CD4-positive, alpha-beta memory T cell (primary cell): ENCODE measurements at regions not wholly inside any gene's neighbourhood (a gene's known extent, or its start where the extent isn't known, plus 50 kb on each side); places are given as distances from the start of the nearest gene placed in this dataset.

Experiments used
- CTCF ChIA-PET: fragments of 350-600 bp; sonication (Branson Sonifier 250); formaldehyde crosslinking; loops from one replicate; lab custom pipeline; 2021; ENCODE audit warnings: inconsistent platforms; ENCODE audit not compliant: partially characterized antibody; lab: Charles Lee
- POLR2A ChIA-PET: fragments of 350-600 bp; sonication (Branson Sonifier 250); formaldehyde crosslinking; loops from one replicate; lab custom pipeline; 2021; ENCODE audit not compliant: partially characterized antibody; lab: Charles Lee
- DNase-seq, 5 donors: peaks; one replicate each; pipeline versions ENCODE4 v3.0.0 to v3.0.0-alpha.2; 2020 to 2022; ENCODE audit warnings: mixed read lengths in 1 of 5
- H3K27ac ChIP-seq: one replicate; pipeline ENCODE4 v1.7.0; 2013; ENCODE audit warnings: low read depth, low read length
- H3K27me3 ChIP-seq: 2 replicates; pipeline ENCODE4 v1.7.0; 2013; ENCODE audit warnings: mild to moderate bottlenecking, low read length, moderate library complexity; ENCODE audit not compliant: insufficient read depth
- H3K36me3 ChIP-seq: 2 replicates; pipeline ENCODE4 v1.7.0; 2013; ENCODE audit warnings: mild to moderate bottlenecking, low read length, moderate library complexity; ENCODE audit not compliant: insufficient read depth
- H3K4me1 ChIP-seq: 2 replicates; pipeline ENCODE4 v1.7.0; 2013; ENCODE audit warnings: mild to moderate bottlenecking, low read length, moderate library complexity; ENCODE audit not compliant: insufficient read depth
- H3K4me3 ChIP-seq, 2 donors: one replicate each; pipeline ENCODE4 v1.7.0; 2013; ENCODE audit warnings: low read length in 2 of 2, mild to moderate bottlenecking in 1 of 2
- H3K9me3 ChIP-seq, 2 donors: one replicate each; pipeline ENCODE4 v1.7.0; 2013; ENCODE audit warnings: low read length in 2 of 2, control low read depth in 1 of 2; ENCODE audit not compliant: control insufficient read depth in 1 of 2
- H3K27ac Mint-ChIP-seq, 7 donors: one replicate each; pipeline ENCODE4 v1.8.0; 2020 to 2021; ENCODE audit warnings: mixed read lengths in 7 of 7, mild to moderate bottlenecking in 6 of 7, inconsistent platforms in 3 of 7, moderate library complexity in 3 of 7
- H3K27me3 Mint-ChIP-seq, 2 donors: one replicate each; pipeline ENCODE4 v1.8.0; 2020 to 2021; ENCODE audit warnings: mixed read lengths in 2 of 2
- H3K36me3 Mint-ChIP-seq, 2 donors: one replicate each; pipeline ENCODE4 v1.8.0; 2020 to 2021; ENCODE audit warnings: mixed read lengths in 2 of 2, inconsistent platforms in 1 of 2, mild to moderate bottlenecking in 1 of 2
- H3K4me1 Mint-ChIP-seq, 4 donors: one replicate each; pipeline ENCODE4 v1.8.0; 2020 to 2021; ENCODE audit warnings: mixed read lengths in 4 of 4, mild to moderate bottlenecking in 1 of 4
- H3K4me3 Mint-ChIP-seq, 8 donors: one replicate each; pipeline ENCODE4 v1.8.0; 2020 to 2021; ENCODE audit warnings: mixed read lengths in 8 of 8, mild to moderate bottlenecking in 7 of 8, moderate library complexity in 6 of 8, inconsistent platforms in 3 of 8
- H3K9me3 Mint-ChIP-seq, 8 donors: one replicate each; pipeline ENCODE4 v1.8.0; 2020 to 2021; ENCODE audit warnings: mixed read lengths in 8 of 8, mild to moderate bottlenecking in 5 of 8, inconsistent platforms in 3 of 8, moderate library complexity in 1 of 8
- intact Hi-C: fragments of 100-400 bp; cut with micrococcal nuclease; formaldehyde crosslinking; loops from one replicate; pipeline ENCODE4 v1.15.1; 2023

GRCh38 chr4:67030636-67031035 lies 514.7 kb downstream of the CENPC start:
- Histone ChIP-seq H3K36me3 (no peaks in the 10 kb centered on the region), H3K4me1 (no peaks in the 10 kb centered on the region), H3K9me3 (no peaks in the 10 kb centered on the region), H3K4me3 (no peak overlapping the region), H3K27ac (no peak overlapping the region), H3K27me3 (no peaks in the 10 kb centered on the region)
- Mint-ChIP-seq H3K27me3 (no peaks in the 10 kb centered on the region), H3K27ac (no peak overlapping the region), H3K4me3 (no peak overlapping the region), H3K4me1 (no peaks in the 10 kb centered on the region), H3K9me3 (peaks cover 0 to 5% (median 3%) of the 10 kb centered on the region in 8 donors), H3K36me3 (no peaks in the 10 kb centered on the region)
- no peak for DNase-seq
- ChIA-PET CTCF (no interaction called here), POLR2A (no interaction called here)
- intact Hi-C loops, result no loop called here

- Histone ChIP-seq H3K27me3 (no peaks in the 10 kb centered on the region), H3K4me3 (no peak overlapping the region), H3K36me3 (no peaks in the 10 kb centered on the region), H3K4me1 (no peaks in the 10 kb centered on the region), H3K27ac (no peak overlapping the region), H3K9me3 (no peaks in the 10 kb centered on the region)
- DNase-seq, result no peak
- Mint-ChIP-seq H3K4me3 (no peak overlapping the region), H3K36me3 (no peaks in the 10 kb centered on the region), H3K9me3 (peaks cover 0 to 25% (median 3%) of the 10 kb centered on the region in 8 donors), H3K27me3 (no peaks in the 10 kb centered on the region), H3K27ac (no peak overlapping the region), H3K4me1 (no peaks in the 10 kb centered on the region)
- CTCF ChIA-PET, result no interaction called here
- POLR2A ChIA-PET, result no interaction called here
- intact Hi-C loops, result no loop called here
These were observed 524.9 kb downstream of the CENPC start for GRCh38 chr4:67020438-67020797.

GRCh38 chr4:67019686-67020437 lies 525.4 kb downstream of the CENPC start:
- H3K9me3 Mint-ChIP-seq, result peaks cover 0 to 25% (median 3%) of the 10 kb centered on the region in 8 donors
- H3K27ac Mint-ChIP-seq, result no peak overlapping the region
- CTCF ChIA-PET, result no interaction called here
- intact Hi-C loops, result no loop called here
- no peak overlapping the region for H3K4me3 Mint-ChIP-seq
- no peaks in the 10 kb centered on the region for H3K9me3 ChIP-seq
- no peak overlapping the region for H3K27ac ChIP-seq
- no peaks in the 10 kb centered on the region for H3K4me1 Mint-ChIP-seq
- H3K27me3 Mint-ChIP-seq, result no peaks in the 10 kb centered on the region
- DNase-seq, result no peak
- no peaks in the 10 kb centered on the region for H3K36me3 Mint-ChIP-seq
- no peak overlapping the region for H3K4me3 ChIP-seq
- H3K4me1 ChIP-seq, result no peaks in the 10 kb centered on the region
- no peaks in the 10 kb centered on the region for H3K27me3 ChIP-seq
- POLR2A ChIA-PET, result no interaction called here
- no peaks in the 10 kb centered on the region for H3K36me3 ChIP-seq

GRCh38 chr4:67014592-67014991 lies 530.7 kb downstream of the CENPC start:
- peaks cover 0 to 25% (median 4%) of the 10 kb centered on the region in 8 donors for H3K9me3 Mint-ChIP-seq
- no peaks in the 10 kb centered on the region for H3K27me3 Mint-ChIP-seq
- H3K4me3 Mint-ChIP-seq, result no peak overlapping the region
- no peak overlapping the region for H3K27ac Mint-ChIP-seq
- Histone ChIP-seq H3K9me3 (no peaks in the 10 kb centered on the region), H3K27me3 (no peaks in the 10 kb centered on the region), H3K4me1 (no peaks in the 10 kb centered on the region), H3K36me3 (no peaks in the 10 kb centered on the region), H3K27ac (no peak overlapping the region), H3K4me3 (no peak overlapping the region)
- POLR2A ChIA-PET, result no interaction called here
- H3K36me3 Mint-ChIP-seq, result no peaks in the 10 kb centered on the region
- CTCF ChIA-PET, result no interaction called here
- intact Hi-C loops, result no loop called here
- DNase-seq, result no peak
- H3K4me1 Mint-ChIP-seq, result no peaks in the 10 kb centered on the region

- H3K27ac ChIP-seq, result no peak overlapping the region
- intact Hi-C loops, result no loop called here
- no peak overlapping the region for H3K4me3 Mint-ChIP-seq
- no peaks in the 10 kb centered on the region for H3K27me3 ChIP-seq
- H3K27me3 Mint-ChIP-seq, result no peaks in the 10 kb centered on the region
- H3K4me1 Mint-ChIP-seq, result no peaks in the 10 kb centered on the region
- no peaks in the 10 kb centered on the region for H3K9me3 ChIP-seq
- H3K4me1 ChIP-seq, result no peaks in the 10 kb centered on the region
- no peaks in the 10 kb centered on the region for H3K36me3 ChIP-seq
- H3K4me3 ChIP-seq, result no peak overlapping the region
- DNase-seq, result no peak
- peaks cover 0 to 13% (median 5%) of the 10 kb centered on the region in 8 donors for H3K9me3 Mint-ChIP-seq
- H3K36me3 Mint-ChIP-seq, result no peaks in the 10 kb centered on the region
- H3K27ac Mint-ChIP-seq, result no peak overlapping the region
- POLR2A ChIA-PET, result no interaction called here
- CTCF ChIA-PET, result no interaction called here
These were observed 538.5 kb downstream of the CENPC start for GRCh38 chr4:67006791-67007190.

- CTCF ChIA-PET, result no interaction called here
- Histone ChIP-seq H3K36me3 (no peaks in the 10 kb centered on the region), H3K9me3 (peaks cover 0 to 8% of the 10 kb centered on the region in 2 donors), H3K27ac (no peak overlapping the region), H3K4me3 (no peak overlapping the region), H3K27me3 (no peaks in the 10 kb centered on the region), H3K4me1 (no peaks in the 10 kb centered on the region)
- Mint-ChIP-seq H3K27me3 (no peaks in the 10 kb centered on the region), H3K9me3 (peaks cover 4 to 25% (median 14%) of the 10 kb centered on the region in 8 donors), H3K4me3 (no peak overlapping the region), H3K36me3 (no peaks in the 10 kb centered on the region), H3K4me1 (no peaks in the 10 kb centered on the region), H3K27ac (peak overlapping the region in 1 of 7 donors; percentile 18)
- POLR2A ChIA-PET, result no interaction called here
- no peak for DNase-seq
- intact Hi-C loops, result no loop called here
These were observed 553.8 kb downstream of the CENPC start for GRCh38 chr4:66991521-66991920.

- Histone ChIP-seq H3K27ac (no peak overlapping the region), H3K36me3 (no peaks in the 10 kb centered on the region), H3K9me3 (no peaks in the 10 kb centered on the region), H3K27me3 (no peaks in the 10 kb centered on the region), H3K4me3 (no peak overlapping the region), H3K4me1 (no peaks in the 10 kb centered on the region)
- H3K36me3 Mint-ChIP-seq, result no peaks in the 10 kb centered on the region
- CTCF ChIA-PET, result no interaction called here
- no peaks in the 10 kb centered on the region for H3K27me3 Mint-ChIP-seq
- no peak overlapping the region for H3K27ac Mint-ChIP-seq
- DNase-seq, result no peak
- POLR2A ChIA-PET, result no interaction called here
- intact Hi-C loops, result no loop called here
- H3K4me1 Mint-ChIP-seq, result no peaks in the 10 kb centered on the region
- no peak overlapping the region for H3K4me3 Mint-ChIP-seq
- peaks cover 0 to 6% (median 0%) of the 10 kb centered on the region in 8 donors for H3K9me3 Mint-ChIP-seq
These were observed 570.6 kb downstream of the CENPC start for GRCh38 chr4:66974665-66975064.
